Kasumi-1 (cell line): ENCODE measurements at regions not wholly inside any gene's neighbourhood (a gene's known extent, or its start where the extent isn't known, plus 50 kb on each side); places are given as distances from the start of the nearest gene placed in this dataset.
"Not testable (repeated sequence)": the region's sequence is repeated elsewhere in the genome, so short reads cannot be mapped to it uniquely, and the experiment has no call there.

Experiments
- DNase-seq, 2 experiments: peaks; one replicate each; lab custom pipeline; 2025; lab: John Stamatoyannopoulos, UW

GRCh38 chr20:6311097-6311496 is 188.3 kb upstream of the FERMT1 start:
- no peak for DNase-seq

- DNase-seq = no peak
Observed at GRCh38 chr20:6305536-6305935, 182.7 kb upstream of the FERMT1 start.

- DNase-seq = no peak
Observed at GRCh38 chr20:6302041-6302440, 179.2 kb upstream of the FERMT1 start.

- DNase-seq = no peak
Observed at GRCh38 chr20:6299456-6299855, 176.6 kb upstream of the FERMT1 start.

- DNase-seq = no peak
Observed at GRCh38 chr20:6298049-6298448, 175.2 kb upstream of the FERMT1 start.

DNA sequence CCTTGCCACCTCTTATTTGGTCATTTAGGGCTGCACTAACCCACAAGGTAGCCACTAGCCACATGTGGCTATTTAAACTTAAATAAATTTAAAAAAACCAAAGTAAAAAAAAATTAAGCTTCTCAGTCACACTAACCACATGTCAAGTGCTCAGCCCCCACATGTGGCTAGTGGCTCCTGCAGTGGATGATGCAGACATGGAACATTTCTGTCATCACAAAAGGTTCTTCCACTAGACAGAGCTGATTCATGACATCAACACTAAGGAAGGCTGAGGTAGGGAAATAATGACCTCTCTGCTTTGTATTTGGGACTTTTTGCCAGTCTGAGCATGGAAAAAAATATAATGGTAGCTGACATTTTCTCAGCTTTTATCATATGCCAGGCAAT is 173.0 kb upstream of the FERMT1 start:
- DNase-seq = no peak

GRCh38 chr20:6295127-6295866 is 172.5 kb upstream of the FERMT1 start:
- no peak for DNase-seq

- DNase-seq = no peak
Observed at GRCh38 chr20:6287471-6287870, 164.6 kb upstream of the FERMT1 start.

GRCh38 chr20:6282642-6283041 is 159.8 kb upstream of the FERMT1 start:
- no peak for DNase-seq

DNA sequence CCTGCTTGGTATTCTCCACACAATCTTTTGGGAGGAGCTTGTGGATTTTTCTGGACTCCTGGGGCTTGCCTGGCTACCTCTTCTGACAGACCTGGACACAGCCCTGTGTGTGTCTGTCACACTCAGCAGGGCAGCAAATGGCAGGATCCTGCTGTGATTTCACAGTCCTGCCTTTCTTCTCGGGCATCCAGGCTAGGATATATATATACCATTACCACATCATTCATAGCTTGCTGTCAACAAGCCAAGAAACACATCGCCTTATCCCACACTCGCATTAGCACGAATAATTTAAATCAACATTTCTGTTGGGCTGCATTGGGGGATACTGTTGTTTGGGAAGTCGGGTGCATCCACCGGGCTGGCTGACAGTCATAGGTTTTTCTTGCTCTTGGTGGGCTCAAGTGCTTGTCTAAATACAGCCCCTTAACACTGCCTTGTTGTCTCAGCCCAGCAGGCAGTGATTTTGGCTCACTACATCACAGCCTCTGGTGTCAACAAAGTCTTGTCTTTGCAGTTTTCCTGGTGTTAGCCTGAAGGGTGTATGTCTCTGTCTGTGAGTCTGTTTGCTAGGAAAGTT is 154.9 kb upstream of the FERMT1 start:
- DNase-seq = no peak

DNA sequence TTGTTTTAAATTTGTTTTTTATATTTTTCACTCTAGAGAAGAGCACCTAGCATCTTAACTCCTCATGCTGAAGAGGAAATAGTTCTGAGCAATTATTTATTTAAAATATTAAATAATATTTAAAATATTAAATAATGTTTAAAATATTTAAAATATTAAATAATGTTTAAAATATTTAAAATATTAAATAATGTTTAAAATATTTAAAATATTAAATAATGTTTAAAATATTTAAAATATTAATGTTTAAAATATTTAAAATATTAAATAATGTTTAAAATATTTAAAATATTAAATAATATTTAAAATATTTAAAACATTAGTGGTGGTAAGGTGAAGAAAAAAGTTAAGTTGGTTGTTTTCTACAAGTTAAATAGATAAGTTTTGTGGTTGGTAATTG is 147.6 kb upstream of the FERMT1 start:
- DNase-seq = not testable (repeated sequence)

GRCh38 chr20:6269168-6269873 is 146.5 kb upstream of the FERMT1 start:
- no peak for DNase-seq

- peak; percentile 31 to 36 for DNase-seq
Observed at GRCh38 chr20:6265204-6265904, 142.5 kb upstream of the FERMT1 start.

DNA sequence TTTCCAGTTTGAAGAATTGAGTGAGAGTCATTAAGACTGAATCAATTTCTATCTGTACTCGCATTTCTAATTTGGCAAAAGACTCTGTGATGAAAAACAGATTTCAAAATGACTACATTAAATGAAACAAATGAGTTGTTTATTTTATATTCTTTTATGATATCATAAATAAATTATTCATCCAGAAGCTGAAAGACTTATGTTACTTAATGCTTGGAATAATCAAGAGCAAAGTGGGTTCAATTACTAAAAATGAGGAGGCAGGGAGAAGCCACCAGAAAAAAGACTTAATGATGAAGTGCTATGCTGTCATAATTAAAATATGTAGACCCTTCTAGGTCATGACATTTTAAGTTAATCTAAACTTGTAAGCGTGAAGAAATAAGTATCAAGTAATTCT is 130.6 kb upstream of the FERMT1 start:
- no peak for DNase-seq

- DNase-seq = no peak
Observed at GRCh38 chr20:6245436-6245835, 122.6 kb upstream of the FERMT1 start.

DNA sequence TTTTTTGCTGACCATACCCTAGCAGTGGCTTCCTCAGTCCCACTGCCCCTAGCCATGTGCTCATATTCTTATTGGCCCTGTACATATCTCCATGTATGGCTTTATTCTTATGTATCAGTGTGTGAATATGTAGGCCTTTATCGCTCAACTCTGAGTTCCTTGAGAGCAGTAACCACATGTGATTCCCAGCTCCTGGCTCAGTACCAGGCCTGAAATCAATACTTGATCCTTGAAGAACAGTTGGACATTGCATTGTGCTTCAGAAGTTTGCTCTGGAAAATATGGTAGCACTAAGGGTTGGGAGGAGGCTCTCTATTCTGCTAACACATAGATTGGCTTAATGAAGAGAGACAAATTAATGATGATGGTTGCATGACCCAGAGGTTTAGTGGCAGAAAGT is 118.8 kb upstream of the FERMT1 start:
- no peak for DNase-seq

DNA sequence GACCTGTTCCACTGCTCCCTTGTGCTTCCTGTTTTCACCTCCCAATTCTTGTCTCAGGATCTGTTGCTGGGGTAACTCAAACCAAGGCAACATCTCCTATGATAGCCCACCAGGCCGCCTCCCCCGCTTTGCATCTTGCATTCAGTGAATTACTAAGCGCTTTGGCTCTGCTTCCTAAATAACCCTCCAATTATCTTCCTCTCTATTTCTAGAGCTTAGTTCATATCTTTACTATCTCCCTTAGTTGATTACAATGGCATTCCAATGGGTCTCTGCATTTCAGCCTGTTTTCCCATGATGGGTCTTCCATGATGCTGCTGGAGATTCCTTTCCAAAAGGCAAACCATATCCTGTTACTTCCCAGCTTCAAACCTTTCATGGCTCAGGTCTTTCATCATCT is 117.2 kb upstream of the FERMT1 start:
- DNase-seq = no peak

GRCh38 chr20:6238421-6238820 is 115.6 kb upstream of the FERMT1 start:
- DNase-seq = no peak

- no peak for DNase-seq
Observed at GRCh38 chr20:6235510-6235909, 112.7 kb upstream of the FERMT1 start.

GRCh38 chr20:6232436-6232835 is 109.6 kb upstream of the FERMT1 start:
- no peak for DNase-seq

DNA sequence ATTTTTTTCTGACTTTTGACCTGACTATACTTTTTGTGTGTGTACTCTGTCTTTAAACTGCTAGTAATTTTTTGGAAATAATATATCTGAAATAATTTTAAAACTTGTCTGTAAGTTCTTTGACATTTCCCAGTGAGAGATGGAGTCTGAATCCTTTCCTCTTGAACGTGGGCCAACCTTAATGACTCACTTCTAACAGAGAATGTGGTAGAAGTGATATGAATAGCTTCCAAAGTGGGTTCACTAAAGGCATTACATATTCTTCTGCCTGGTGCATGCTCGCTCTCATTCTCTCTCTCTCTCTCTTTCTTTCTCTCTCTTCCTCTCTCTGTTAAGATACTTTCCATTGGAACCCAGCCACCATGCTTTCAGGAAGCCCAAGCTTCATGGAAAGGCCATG is 108.7 kb upstream of the FERMT1 start:
- no peak for DNase-seq

GRCh38 chr20:6228302-6228843 is 105.5 kb upstream of the FERMT1 start:
- no peak for DNase-seq
